Choroid plexus epithelial cell (primary cell): ENCODE measurements at regions not wholly inside any gene's neighbourhood (a gene's known extent, or its start where the extent isn't known, plus 50 kb on each side); places are given as distances from the start of the nearest gene placed in this dataset.

Experiments used
- DNase-seq: peaks from one replicate; pipeline ENCODE4 v3.0.0-alpha.2; 2010; ENCODE audit warnings: low read depth
- H3K4me3 ChIP-seq: 2 replicates; pipeline ENCODE4 v1.5.1; 2011; ENCODE audit warnings: low read depth, mild to moderate bottlenecking, control low read depth, low read length, moderate library complexity
- CTCF ChIP-seq: conservative IDR thresholded peaks from 2 replicates; pipeline ENCODE4 v1.5.1; 2011; ENCODE audit warnings: low read depth, mild to moderate bottlenecking, control low read depth, inconsistent platforms, low read length, moderate library complexity

- DNase-seq = no peak
- H3K4me3 ChIP-seq = no peak overlapping the region
- TF ChIP-seq CTCF = no peak
Observed at GRCh38 chr1:47562147-47562546, 124.3 kb downstream of the FOXD2 start.

GRCh38 chr1:47562799-47563198 lies 125.0 kb downstream of the FOXD2 start:
- TF ChIP-seq CTCF = no peak

GRCh38 chr1:47563201-47563600 lies 125.4 kb downstream of the FOXD2 start:
- H3K4me3 ChIP-seq = no peak overlapping the region
- DNase-seq = no peak
- no peak for TF ChIP-seq CTCF

More at GRCh38 chr1:47562799-47563198, 125.0 kb downstream of the FOXD2 start:
- H3K4me3 ChIP-seq = no peak overlapping the region
- DNase-seq = no peak

- H3K4me3 ChIP-seq = no peak overlapping the region
- TF ChIP-seq CTCF = no peak
- DNase-seq = no peak
Observed at GRCh38 chr1:47564570-47564969, 126.7 kb downstream of the FOXD2 start.

GRCh38 chr1:47565092-47565491 lies 127.2 kb downstream of the FOXD2 start:
- no peak for TF ChIP-seq CTCF
- no peak for DNase-seq
- H3K4me3 ChIP-seq = no peak overlapping the region

GRCh38 chr1:47565676-47566075 lies 127.8 kb downstream of the FOXD2 start:
- TF ChIP-seq CTCF = no peak
- DNase-seq = no peak
- H3K4me3 ChIP-seq = no peak overlapping the region

GRCh38 chr1:47568763-47569162 lies 130.9 kb downstream of the FOXD2 start:
- DNase-seq = no peak
- TF ChIP-seq CTCF = no peak
- no peak overlapping the region for H3K4me3 ChIP-seq
